DND-41 (cell line): ENCODE measurements at regions not wholly inside any gene's neighbourhood (a gene's known extent, or its start where the extent isn't known, plus 50 kb on each side); places are given as distances from the start of the nearest gene placed in this dataset.

Experiments
- ATAC-seq: fragments of 200-7000 bp; cut with Tn5 transposase; 3 replicates; pipeline ENCODE4 v1.9.1; 2021; ENCODE audit warnings: low read depth; ENCODE audit not compliant: insufficient read depth
- DNase-seq: peaks from one replicate; pipeline ENCODE4 v3.0.0-alpha.2; 2020
- H2AFZ ChIP-seq: 2 replicates; pipeline ENCODE4 v1.6.0; 2012; ENCODE audit warnings: low read depth, low read length
- H3K27ac ChIP-seq: 2 replicates; pipeline ENCODE4 v1.5.1; 2012; ENCODE audit warnings: low read length, inconsistent platforms
- H3K27me3 ChIP-seq: fragments of 200-600 bp; sonication (generic); 2 replicates; pipeline ENCODE4 v1.6.0; 2012; ENCODE audit warnings: low read length, mild to moderate bottlenecking, inconsistent platforms; ENCODE audit not compliant: insufficient read depth, poor library complexity
- H3K36me3 ChIP-seq: 2 replicates; pipeline ENCODE4 v1.5.1; 2012; ENCODE audit warnings: low read length, inconsistent platforms; ENCODE audit not compliant: insufficient read depth
- H3K4me1 ChIP-seq: 2 replicates; pipeline ENCODE4 v1.5.1; 2012; ENCODE audit warnings: mild to moderate bottlenecking, low read length; ENCODE audit not compliant: insufficient read depth
- H3K4me2 ChIP-seq: 2 replicates; pipeline ENCODE4 v1.6.0; 2012; ENCODE audit warnings: mild to moderate bottlenecking, moderate library complexity, low read length, inconsistent platforms; ENCODE audit not compliant: insufficient read depth
- H3K4me3 ChIP-seq, 2 experiments: fragments of 200-600 bp in 1 of 2; shearing (Covaris generic) in 1 of 2; 2 replicates each; pipeline ENCODE4 v1.5.1; 2012 to 2016; ENCODE audit warnings: inconsistent platforms in 2 of 2, low read length in 2 of 2, mild to moderate bottlenecking in 2 of 2, low read depth in 1 of 2, moderate library complexity in 1 of 2
- H3K79me2 ChIP-seq: 2 replicates; pipeline ENCODE4 v1.6.0; 2012; ENCODE audit warnings: low read length, inconsistent platforms; ENCODE audit not compliant: insufficient read depth
- H3K9ac ChIP-seq: 2 replicates; pipeline ENCODE4 v1.6.0; 2012; ENCODE audit warnings: low read depth, mild to moderate bottlenecking, inconsistent platforms, low read length, moderate library complexity
- H3K9me3 ChIP-seq: 2 replicates; pipeline ENCODE4 v1.5.1; 2012; ENCODE audit warnings: low read length, moderate library complexity, mild to moderate bottlenecking, inconsistent platforms; ENCODE audit not compliant: insufficient read depth, severe bottlenecking
- H4K20me1 ChIP-seq: 2 replicates; pipeline ENCODE4 v1.6.0; 2012; ENCODE audit warnings: low read length; ENCODE audit not compliant: insufficient read depth
- CTCF ChIP-seq: IDR thresholded peaks from 2 replicates; pipeline ENCODE4 v1.5.1; 2012; ENCODE audit warnings: borderline replicate concordance, low read length, moderate library complexity, mild to moderate bottlenecking; ENCODE audit not compliant: poor library complexity, severe bottlenecking; ENCODE audit errors: extremely low read depth
- EZH2 ChIP-seq: IDR thresholded peaks from 3 replicates; pipeline ENCODE4 v1.6.1; 2012; ENCODE audit warnings: borderline replicate concordance, low read depth, mild to moderate bottlenecking, moderate library complexity, low read length, inconsistent platforms; ENCODE audit not compliant: severe bottlenecking

GRCh38 chr5:8058616-8059190 lies 189.8 kb downstream of the MTRR start:
- Histone ChIP-seq H3K4me2 (no peak overlapping the region), H3K27me3 (peaks cover 4% of the 10 kb centered on the region), H3K4me3 (no peak overlapping the region), H2AFZ (no peak overlapping the region), H3K36me3 (no peaks in the 10 kb centered on the region), H3K9ac (no peak overlapping the region), H4K20me1 (no peaks in the 10 kb centered on the region), H3K9me3 (no peaks in the 10 kb centered on the region), H3K4me1 (no peaks in the 10 kb centered on the region), H3K27ac (no peak overlapping the region), H3K79me2 (no peaks in the 10 kb centered on the region)
- ATAC-seq (no peak), DNase-seq (no peak)
- TF ChIP-seq CTCF: no peak
- TF ChIP-seq EZH2: no peak

- no peak for DNase-seq
- no peak for ATAC-seq
- Histone ChIP-seq H3K9me3 (no peaks in the 10 kb centered on the region), H3K27me3 (peaks cover 4% of the 10 kb centered on the region), H3K4me3 (no peak overlapping the region), H3K4me2 (no peak overlapping the region), H3K9ac (no peak overlapping the region), H3K27ac (no peak overlapping the region), H2AFZ (no peak overlapping the region), H3K79me2 (no peaks in the 10 kb centered on the region), H3K36me3 (no peaks in the 10 kb centered on the region), H4K20me1 (no peaks in the 10 kb centered on the region), H3K4me1 (no peaks in the 10 kb centered on the region)
- no peak for TF ChIP-seq CTCF
- TF ChIP-seq EZH2: no peak
Observed at GRCh38 chr5:8059337-8059736, 190.4 kb downstream of the MTRR start.

- no peak overlapping the region for H3K27ac ChIP-seq
Observed at GRCh38 chr5:8060235-8060952, 191.4 kb downstream of the MTRR start.

More at GRCh38 chr5:8060235-8060952, 191.4 kb downstream of the MTRR start:
- no peak for DNase-seq
- H4K20me1 ChIP-seq: no peaks in the 10 kb centered on the region
- no peak overlapping the region for H3K9ac ChIP-seq
- peaks cover 4% of the 10 kb centered on the region for H3K27me3 ChIP-seq
- H3K4me2 ChIP-seq: no peak overlapping the region
- H3K36me3 ChIP-seq: no peaks in the 10 kb centered on the region
- no peak overlapping the region for H3K4me3 ChIP-seq
- no peaks in the 10 kb centered on the region for H3K79me2 ChIP-seq
- no peaks in the 10 kb centered on the region for H3K4me1 ChIP-seq
- no peak overlapping the region for H2AFZ ChIP-seq
- no peaks in the 10 kb centered on the region for H3K9me3 ChIP-seq
- TF ChIP-seq EZH2 (no peak), CTCF (no peak)
- no peak for ATAC-seq
